NT2/D1 (cell line): ENCODE measurements at regions not wholly inside any gene's neighbourhood (a gene's known extent, or its start where the extent isn't known, plus 50 kb on each side); places are given as distances from the start of the nearest gene placed in this dataset.

Source experiments
- YY1 ChIP-seq: IDR thresholded peaks from 2 replicates; pipeline ENCODE4 v1.6.1; 2011; ENCODE audit not compliant: insufficient read length, insufficient read depth
- ZNF274 ChIP-seq: IDR thresholded peaks from 2 replicates; pipeline ENCODE4 v1.6.1; 2011; ENCODE audit warnings: mild to moderate bottlenecking, low read depth, low read length

GRCh38 chr6:120112980-120113379 lies 763.4 kb upstream of the MAN1A1 start:
- TF ChIP-seq YY1 (no peak), ZNF274 (no peak)
